IMR-90 (cell line): ENCODE measurements at regions not wholly inside any gene's neighbourhood (a gene's known extent, or its start where the extent isn't known, plus 50 kb on each side); places are given as distances from the start of the nearest gene placed in this dataset.

ENCODE experiments used
- ATAC-seq: fragments of 200-7000 bp; cut with Tn5 transposase; 2 replicates; pipeline ENCODE4 v1.9.1; 2020; ENCODE audit warnings: low read depth, mild to moderate bottlenecking, moderate library complexity
- BruUV-seq: library from RNA; stranded (reverse); fragments of 400-500 nt; replicated peaks from 2 replicates; lab custom pipeline; 2021; lab: Mats Ljungman, UMichigan
- CTCF ChIA-PET: fragments of 300-600 bp; formaldehyde crosslinking; extraction: SDS; loops from one replicate; lab custom pipeline; 2021; ENCODE audit warnings: antibody characterized with exemption; lab: Yijun Ruan, JAX
- POLR2A ChIA-PET: fragments of 300-600 bp; sonication (Branson Sonifier 250); formaldehyde crosslinking; loops from one replicate; lab custom pipeline; 2022; ENCODE audit warnings: antibody characterized with exemption; ENCODE audit not compliant: unreplicated experiment; lab: Charles Lee
- DNase-seq: peaks from one replicate; pipeline ENCODE4 v3.0.0; 2013
- H2AFZ ChIP-seq: replicated peaks from 2 replicates; pipeline ENCODE3; 2013; ENCODE audit warnings: low read length, mild to moderate bottlenecking; ENCODE audit not compliant: poor library complexity
- H2AK5ac ChIP-seq: 2 replicates; pipeline ENCODE4 v1.6.1; 2013; ENCODE audit warnings: low read depth, low read length, inconsistent platforms
- H2AK9ac ChIP-seq: replicated peaks from 2 replicates; pipeline ENCODE3; 2013; ENCODE audit warnings: mild to moderate bottlenecking, low read depth, low read length, moderate library complexity; ENCODE audit not compliant: poor library complexity
- H2BK120ac ChIP-seq: 2 replicates; pipeline ENCODE4 v1.6.1; 2013; ENCODE audit warnings: low read depth, low read length, inconsistent platforms
- H2BK15ac ChIP-seq: 3 replicates; pipeline ENCODE4 v1.6.1; 2013; ENCODE audit warnings: low read depth, low read length, inconsistent platforms
- H2BK20ac ChIP-seq: 2 replicates; pipeline ENCODE4 v1.6.1; 2013; ENCODE audit warnings: low read depth, mild to moderate bottlenecking, inconsistent platforms, low read length, moderate library complexity
- H2BK5ac ChIP-seq: 2 replicates; pipeline ENCODE4 v1.6.1; 2013; ENCODE audit warnings: mild to moderate bottlenecking, low read depth, low read length, inconsistent platforms; ENCODE audit not compliant: poor library complexity, severe bottlenecking
- H3K14ac ChIP-seq: replicated peaks from 2 replicates; pipeline ENCODE4 v1.6.1; 2013; ENCODE audit warnings: low read depth, low read length, inconsistent platforms
- H3K18ac ChIP-seq: 2 replicates; pipeline ENCODE4 v1.6.1; 2013; ENCODE audit warnings: low read depth, low read length, control low read depth
- H3K23ac ChIP-seq: 2 replicates; pipeline ENCODE4 v1.6.1; 2013; ENCODE audit warnings: low read depth, low read length, inconsistent platforms
- H3K27ac ChIP-seq: 2 replicates; pipeline ENCODE4 v1.5.1; 2013; ENCODE audit warnings: mild to moderate bottlenecking, control low read depth, low read length; ENCODE audit not compliant: insufficient read depth
- H3K27me3 ChIP-seq: 2 replicates; pipeline ENCODE4 v1.6.1; 2013; ENCODE audit warnings: low read length; ENCODE audit not compliant: control insufficient read depth, insufficient read depth
- H3K36me3 ChIP-seq: 2 replicates; pipeline ENCODE4 v1.6.1; 2013; ENCODE audit warnings: low read length, mixed read lengths; ENCODE audit not compliant: control insufficient read depth, insufficient read depth
- H3K4ac ChIP-seq: 2 replicates; pipeline ENCODE4 v1.6.1; 2013; ENCODE audit warnings: low read depth, low read length, inconsistent platforms
- H3K4me1 ChIP-seq: 2 replicates; pipeline ENCODE4 v1.6.1; 2013; ENCODE audit warnings: low read length, mixed read lengths; ENCODE audit not compliant: control insufficient read depth, insufficient read depth
- H3K4me2 ChIP-seq: 2 replicates; pipeline ENCODE4 v1.6.1; 2013; ENCODE audit warnings: low read depth, mild to moderate bottlenecking, control low read depth, low read length, moderate library complexity
- H3K4me3 ChIP-seq: 2 replicates; pipeline ENCODE4 v1.5.1; 2013; ENCODE audit warnings: low read depth, mild to moderate bottlenecking, control low read depth, low read length, moderate library complexity; ENCODE audit not compliant: insufficient read depth
- H3K56ac ChIP-seq: 2 replicates; pipeline ENCODE4 v1.6.1; 2013; ENCODE audit warnings: low read length, inconsistent platforms; ENCODE audit not compliant: insufficient read depth; ENCODE audit errors: extremely low read depth
- H3K79me1 ChIP-seq, 2 experiments: 2 replicates each; pipeline ENCODE4 v1.6.1; 2013; ENCODE audit warnings: low read length in 2 of 2, inconsistent platforms in 1 of 2, low read depth in 1 of 2
- H3K9ac ChIP-seq: 2 replicates; pipeline ENCODE4 v1.6.1; 2013; ENCODE audit warnings: low read depth, low read length, control low read depth
- H3K9me1 ChIP-seq: 2 replicates; pipeline ENCODE4 v1.6.1; 2013; ENCODE audit warnings: low read length, inconsistent platforms; ENCODE audit not compliant: insufficient read depth
- H3K9me3 ChIP-seq: 2 replicates; pipeline ENCODE4 v1.6.1; 2013; ENCODE audit warnings: low read length; ENCODE audit not compliant: control insufficient read depth, insufficient read depth
- H4K20me1 ChIP-seq: 2 replicates; pipeline ENCODE4 v1.6.1; 2013; ENCODE audit warnings: low read length, inconsistent platforms; ENCODE audit not compliant: insufficient read depth
- H4K5ac ChIP-seq: 2 replicates; pipeline ENCODE4 v1.6.1; 2013; ENCODE audit warnings: mild to moderate bottlenecking, low read depth, low read length, control low read depth
- H4K8ac ChIP-seq, 2 experiments: 2 replicates each; pipeline ENCODE4 v1.6.1; 2013; ENCODE audit warnings: low read depth in 2 of 2, low read length in 2 of 2, control low read depth in 1 of 2, inconsistent platforms in 1 of 2
- H4K91ac ChIP-seq: 2 replicates; pipeline ENCODE4 v1.6.1; 2013; ENCODE audit warnings: low read depth, low read length, inconsistent platforms; ENCODE audit not compliant: insufficient read depth
- BHLHE40 ChIP-seq: fragments of 150-350 bp; IDR thresholded peaks from 2 replicates; pipeline ENCODE4 v1.6.1; 2016; ENCODE audit warnings: mild to moderate bottlenecking, low read depth, low read length
- CEBPB ChIP-seq: IDR thresholded peaks from 2 replicates; pipeline ENCODE4 v1.6.1; 2012; ENCODE audit warnings: low read depth, low read length, improper control_type of control experiment
- CHD1 ChIP-seq: IDR thresholded peaks from 2 replicates; pipeline ENCODE4 v1.6.1; 2012; ENCODE audit warnings: low read depth, low read length, improper control_type of control experiment
- CTCF ChIP-seq: conservative IDR thresholded peaks from 2 replicates; pipeline ENCODE4 v1.5.1; 2012; ENCODE audit warnings: mild to moderate bottlenecking, low read depth, low read length, improper control_type of control experiment
- ELK1 ChIP-seq: fragments of 150-350 bp; IDR thresholded peaks from 2 replicates; pipeline ENCODE4 v1.6.1; 2016; ENCODE audit warnings: low read depth, mild to moderate bottlenecking, low read length, moderate library complexity, borderline replicate concordance
- FOS ChIP-seq: fragments of 150-350 bp; IDR thresholded peaks from 2 replicates; pipeline ENCODE4 v1.6.1; 2016; ENCODE audit warnings: low read depth, low read length
- MAFK ChIP-seq: IDR thresholded peaks from 2 replicates; pipeline ENCODE4 v1.6.1; 2012; ENCODE audit warnings: low read depth, low read length, improper control_type of control experiment
- MAZ ChIP-seq: IDR thresholded peaks from 2 replicates; pipeline ENCODE4 v1.6.1; 2012; ENCODE audit warnings: low read depth, mild to moderate bottlenecking, low read length, improper control_type of control experiment, moderate library complexity, borderline replicate concordance
- MXI1 ChIP-seq: IDR thresholded peaks from 2 replicates; pipeline ENCODE4 v1.6.1; 2012; ENCODE audit warnings: low read depth, mild to moderate bottlenecking, low read length, moderate library complexity, borderline replicate concordance
- NFE2L2 ChIP-seq: fragments of 150-350 bp; IDR thresholded peaks from 2 replicates; pipeline ENCODE4 v1.6.1; 2016; ENCODE audit warnings: low read depth, mild to moderate bottlenecking, low read length
- POLR2A ChIP-seq: IDR thresholded peaks from 2 replicates; pipeline ENCODE4 v1.6.1; 2012; ENCODE audit warnings: mild to moderate bottlenecking, low read depth, low read length
- RAD21 ChIP-seq: IDR thresholded peaks from 2 replicates; pipeline ENCODE4 v1.6.1; 2012; ENCODE audit warnings: low read length, improper control_type of control experiment
- RCOR1 ChIP-seq: IDR thresholded peaks from 2 replicates; pipeline ENCODE4 v1.6.1; 2012; ENCODE audit warnings: mild to moderate bottlenecking, low read length, improper control_type of control experiment; ENCODE audit not compliant: insufficient replicate concordance
- RFX5 ChIP-seq: IDR thresholded peaks from 2 replicates; pipeline ENCODE4 v1.8.0; 2012; ENCODE audit warnings: low read depth, mild to moderate bottlenecking, low read length, moderate library complexity
- SMC3 ChIP-seq: fragments of 150-350 bp; IDR thresholded peaks from 2 replicates; pipeline ENCODE4 v1.6.1; 2016; ENCODE audit warnings: low read depth, mild to moderate bottlenecking, antibody characterized with exemption, low read length, moderate library complexity
- WGBS, 2 experiments: methylation state at CpG; one replicate each; pipeline versions ENCODE4 v1.1.5 to v1.1.7; 2013; ENCODE audit warnings: missing lambda C conversion rate in 2 of 2; ENCODE audit not compliant: insufficient read length in 1 of 2; ENCODE audit errors: extremely low coverage in 2 of 2; 5-methylcytosine and 5-hydroxymethylcytosine counted together
- dilution Hi-C: fragments of 300-500 bp; cut with HindIII; formaldehyde crosslinking; loops from one replicate; pipeline ENCODE4 v1.14.3; 2018; ENCODE audit warnings: low sequenced_read_pairs; ENCODE audit not compliant: unreplicated experiment
- in situ Hi-C: fragments of 300-500 bp; cut with MboI; formaldehyde crosslinking; loops from 3 replicates; pipeline ENCODE4 v1.14.3; 2019; ENCODE audit warnings: low sequenced_read_pairs, inconsistent platforms, mixed read lengths
- intact Hi-C: fragments of 100-400 bp; cut with micrococcal nuclease; formaldehyde crosslinking; loops from 2 replicates; pipeline ENCODE4 v1.10.0; 2022
- TF ChIP-seq, protein P1 (sequence below): fragments of 150-350 bp; IDR thresholded peaks from 2 replicates; pipeline ENCODE4 v1.6.1; 2017; ENCODE audit warnings: mild to moderate bottlenecking, antibody characterized with exemption, low read length, low read depth

DNA sequence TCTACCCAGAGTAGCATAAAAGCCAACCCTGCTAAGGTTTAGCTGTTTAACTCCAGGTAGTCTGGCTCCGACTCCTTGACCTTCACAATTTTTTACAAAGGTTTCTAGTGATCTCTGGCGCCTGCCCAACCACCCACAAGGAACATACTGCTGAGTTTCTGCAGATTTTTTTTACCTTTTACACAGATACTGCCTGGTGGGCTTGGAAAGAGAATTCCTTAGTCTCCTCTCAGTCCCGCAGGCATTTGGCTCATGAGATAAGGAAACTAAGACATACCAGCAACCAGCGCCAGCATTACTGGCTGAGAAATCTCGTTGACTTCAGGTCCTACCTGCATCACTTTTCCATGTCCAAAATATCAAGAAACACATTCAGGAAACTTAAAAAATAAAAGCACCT lies 51.1 kb upstream of the LYZL1 start:
- DNase-seq = no peak
- Histone ChIP-seq H4K8ac (no peak overlapping the region), H3K4me3 (no peak overlapping the region), H3K27ac (no peak overlapping the region), H3K14ac (no peak overlapping the region), H3K18ac (no peak overlapping the region), H3K9me1 (no peaks in the 10 kb centered on the region), H3K36me3 (no peaks in the 10 kb centered on the region), H2AK5ac (no peak overlapping the region), H3K9ac (no peak overlapping the region), H3K56ac (no peak overlapping the region), H4K91ac (no peak overlapping the region), H2BK120ac (no peak overlapping the region), H3K4me2 (no peak overlapping the region), H4K20me1 (no peaks in the 10 kb centered on the region), H4K5ac (no peak overlapping the region), H2AFZ (no peak overlapping the region), H2BK15ac (no peak overlapping the region), H3K23ac (no peak overlapping the region), H2BK5ac (no peak overlapping the region), H2AK9ac (no peak overlapping the region), H3K4ac (no peak overlapping the region), H3K79me1 (no peaks in the 10 kb centered on the region), H3K9me3 (no peaks in the 10 kb centered on the region), H2BK20ac (no peak overlapping the region), H3K4me1 (no peaks in the 10 kb centered on the region), H3K27me3 (peaks cover 35% of the 10 kb centered on the region)
- 40% methylated on average over 1 of the region's 5 CpGs; no CpG with 5 or more reads in 1 of the 2 experiments for WGBS, 2 experiments
- in situ Hi-C loops (no loop called here), intact Hi-C loops (no loop called here), dilution Hi-C loops (no loop called here)
- CTCF ChIA-PET = no interaction called here
- BruUV-seq = no TSS peak
- POLR2A ChIA-PET = no interaction called here
- ATAC-seq = no peak
- no peak for TF ChIP-seq FOS
- no peak for TF ChIP-seq ELK1
- no peak for TF ChIP-seq CHD1
- TF ChIP-seq CEBPB = no peak
- TF ChIP-seq, protein P1, sequence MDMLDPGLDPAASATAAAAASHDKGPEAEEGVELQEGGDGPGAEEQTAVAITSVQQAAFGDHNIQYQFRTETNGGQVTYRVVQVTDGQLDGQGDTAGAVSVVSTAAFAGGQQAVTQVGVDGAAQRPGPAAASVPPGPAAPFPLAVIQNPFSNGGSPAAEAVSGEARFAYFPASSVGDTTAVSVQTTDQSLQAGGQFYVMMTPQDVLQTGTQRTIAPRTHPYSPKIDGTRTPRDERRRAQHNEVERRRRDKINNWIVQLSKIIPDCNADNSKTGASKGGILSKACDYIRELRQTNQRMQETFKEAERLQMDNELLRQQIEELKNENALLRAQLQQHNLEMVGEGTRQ = no peak
- TF ChIP-seq RCOR1 = no peak
- TF ChIP-seq CTCF = no peak
- no peak for TF ChIP-seq MAFK
- no peak for TF ChIP-seq SMC3
- TF ChIP-seq RFX5 = no peak
- TF ChIP-seq RAD21 = no peak
- TF ChIP-seq MAZ = no peak
- no peak for TF ChIP-seq NFE2L2
- no peak for TF ChIP-seq MXI1
- no peak for TF ChIP-seq BHLHE40
- no peak for TF ChIP-seq POLR2A
